ENCODE measurements at regions not wholly inside any gene's neighbourhood (a gene's known extent, or its start where the extent isn't known, plus 50 kb on each side); places are given as distances from the start of the nearest gene placed in this dataset.
"Not testable (repeated sequence)": the region's sequence is repeated elsewhere in the genome, so short reads cannot be mapped to it uniquely, and the experiment has no call there.

GRCh38 chrX:94914235-94914634, 1240.2 kb downstream of the FAM133A start:
- no peak overlapping the region for H3K27ac ChIP-seq
- POLR2A ChIA-PET (ENCODE audit: low non-redundant PET), result interaction anchor here (0.6 kb wide), 1 partner anchor 918 kb away, joined by 3 read pairs; no protein-coding TSS in a partner anchor
- CTCF ChIA-PET, result no interaction called here
- TF ChIP-seq CTCF (conservative IDR thresholded peaks at IDR 0.05; ENCODE audit: low read depth), result no peak
- DNase-seq (ENCODE audit: low spot score), result no peak

DNA sequence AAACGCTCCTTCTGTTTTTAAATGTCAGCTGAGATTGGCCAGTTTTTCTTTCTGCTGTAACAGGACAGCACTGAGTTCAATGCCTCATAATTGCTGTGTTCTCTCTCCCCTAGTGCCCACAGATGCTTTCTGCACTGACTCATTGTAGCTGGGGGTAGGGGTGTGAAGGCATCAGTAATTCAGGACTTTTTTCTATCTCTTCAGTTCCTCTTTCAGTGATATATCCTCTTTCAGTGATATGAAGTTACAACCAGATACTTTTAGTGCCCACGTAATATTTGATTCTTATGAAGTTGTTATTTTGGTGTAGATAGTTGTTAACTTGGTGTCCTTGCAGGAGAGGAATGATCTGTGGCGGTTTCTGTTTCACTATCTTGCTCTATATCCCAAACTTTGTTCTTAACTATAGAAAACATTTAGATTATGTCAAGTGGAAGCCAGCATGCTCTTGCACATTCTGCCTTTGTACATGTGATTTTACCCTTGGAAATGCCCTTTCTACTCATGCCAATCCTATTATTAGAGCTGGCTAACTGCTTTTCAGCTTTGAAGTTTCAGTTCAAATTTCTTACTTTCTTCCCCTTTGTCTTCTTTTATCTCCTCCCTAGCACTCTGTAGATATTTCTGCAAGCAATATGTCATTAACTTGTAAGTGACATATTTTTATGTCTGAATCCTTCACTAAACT, 1258.4 kb downstream of the FAM133A start:
- POLR2A ChIA-PET (ENCODE audit: low non-redundant PET), result no interaction called here
- CTCF ChIA-PET, result no interaction called here
- DNase-seq (ENCODE audit: low spot score), result no peak
- no peak overlapping the region for H3K27ac ChIP-seq
- no peak for TF ChIP-seq CTCF (conservative IDR thresholded peaks at IDR 0.05; ENCODE audit: low read depth)

GRCh38 chrX:94936722-94937121, 1262.7 kb downstream of the FAM133A start:
- ChIA-PET POLR2A (ENCODE audit: low non-redundant PET) (no interaction called here), CTCF (no interaction called here)
- DNase-seq (ENCODE audit: low spot score), result no peak
- no peak for TF ChIP-seq CTCF (conservative IDR thresholded peaks at IDR 0.05; ENCODE audit: low read depth)
- no peak overlapping the region for H3K27ac ChIP-seq

GRCh38 chrX:94937491-94937890, 1263.5 kb downstream of the FAM133A start:
- CTCF ChIA-PET, result no interaction called here
- H3K27ac ChIP-seq, result no peak overlapping the region
- TF ChIP-seq CTCF (conservative IDR thresholded peaks at IDR 0.05; ENCODE audit: low read depth), result no peak
- no peak for DNase-seq (ENCODE audit: low spot score)
- POLR2A ChIA-PET (ENCODE audit: low non-redundant PET), result no interaction called here

GRCh38 chrX:94942603-94943002, 1268.6 kb downstream of the FAM133A start:
- POLR2A ChIA-PET (ENCODE audit: low non-redundant PET), result no interaction called here
- CTCF ChIA-PET, result no interaction called here
- DNase-seq (ENCODE audit: low spot score), result no peak
- no peak for TF ChIP-seq CTCF (conservative IDR thresholded peaks at IDR 0.05; ENCODE audit: low read depth)
- no peak overlapping the region for H3K27ac ChIP-seq

GRCh38 chrX:94946137-94946536, 1272.1 kb downstream of the FAM133A start:
- CTCF ChIA-PET; POLR2A ChIA-PET (ENCODE audit: low non-redundant PET); DNase-seq (ENCODE audit: low spot score); H3K27ac ChIP-seq: not testable (repeated sequence)

- no peak overlapping the region for H3K27ac ChIP-seq
- no peak for TF ChIP-seq CTCF (conservative IDR thresholded peaks at IDR 0.05; ENCODE audit: low read depth)
- POLR2A ChIA-PET (ENCODE audit: low non-redundant PET), result no interaction called here
- no peak for DNase-seq (ENCODE audit: low spot score)
- CTCF ChIA-PET, result no interaction called here
Observed at GRCh38 chrX:94961730-94962129, 1287.7 kb downstream of the FAM133A start.

All from RWPE1 (cell line).